Dermis microvascular lymphatic vessel endothelial cell (primary cell): ENCODE measurements at regions not wholly inside any gene's neighbourhood (a gene's known extent, or its start where the extent isn't known, plus 50 kb on each side); places are given as distances from the start of the nearest gene placed in this dataset.

Experiments
- DNase-seq, 2 donors: peaks; one replicate each; pipeline versions ENCODE4 v3.0.0 to v3.0.0-alpha.2; 2010; ENCODE audit warnings: low read depth in 2 of 2

DNA sequence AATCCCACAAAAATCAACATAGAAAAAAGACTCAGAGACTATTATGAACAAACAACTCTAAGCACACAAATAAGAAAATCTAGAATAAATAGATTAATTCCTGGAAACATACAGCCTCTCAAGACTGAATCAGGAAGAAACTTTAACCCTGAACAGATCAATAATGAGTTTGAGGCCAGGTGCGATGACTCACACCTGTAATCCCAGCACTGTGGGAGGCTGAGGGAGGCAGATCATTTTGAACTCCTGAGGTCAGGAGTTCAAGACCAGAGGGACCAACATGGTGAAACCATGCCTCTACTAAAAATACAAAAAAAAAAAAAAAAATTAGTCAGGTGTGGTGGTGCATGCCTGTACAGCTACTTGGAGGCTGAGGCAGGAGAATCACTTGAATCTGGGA lies 499.5 kb upstream of the LUZP2 start:
- DNase-seq = no peak

DNA sequence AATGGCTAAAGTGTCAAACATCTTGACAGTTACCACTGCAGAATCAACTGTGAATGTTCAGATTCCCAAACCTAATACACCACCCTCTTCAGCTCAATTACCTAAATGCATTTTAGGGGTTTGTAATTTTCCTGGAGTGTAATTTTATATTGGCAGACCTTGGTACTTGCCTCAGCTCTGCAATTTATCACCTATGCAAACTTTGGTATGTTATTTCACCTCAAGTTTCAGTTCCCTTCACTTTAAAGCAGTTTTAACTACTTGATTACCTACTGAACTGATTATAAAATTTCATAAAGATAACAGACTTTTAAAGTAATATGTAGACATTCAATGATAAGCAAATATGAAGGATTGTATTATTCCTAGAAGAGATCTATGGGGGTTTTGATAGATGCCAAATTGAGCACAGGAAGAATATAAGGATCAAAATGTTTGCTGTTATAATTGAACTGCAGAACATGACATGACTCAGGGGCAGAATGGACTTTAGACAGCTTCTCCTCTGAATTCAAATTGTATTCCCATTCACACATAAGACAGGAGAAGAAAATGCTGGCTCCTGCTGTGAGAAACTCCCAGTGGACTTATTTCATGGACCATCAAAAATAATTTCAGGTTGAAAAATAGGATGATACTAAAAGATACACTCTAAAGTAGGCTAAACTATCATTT lies 491.5 kb upstream of the LUZP2 start:
- DNase-seq = no peak

DNA sequence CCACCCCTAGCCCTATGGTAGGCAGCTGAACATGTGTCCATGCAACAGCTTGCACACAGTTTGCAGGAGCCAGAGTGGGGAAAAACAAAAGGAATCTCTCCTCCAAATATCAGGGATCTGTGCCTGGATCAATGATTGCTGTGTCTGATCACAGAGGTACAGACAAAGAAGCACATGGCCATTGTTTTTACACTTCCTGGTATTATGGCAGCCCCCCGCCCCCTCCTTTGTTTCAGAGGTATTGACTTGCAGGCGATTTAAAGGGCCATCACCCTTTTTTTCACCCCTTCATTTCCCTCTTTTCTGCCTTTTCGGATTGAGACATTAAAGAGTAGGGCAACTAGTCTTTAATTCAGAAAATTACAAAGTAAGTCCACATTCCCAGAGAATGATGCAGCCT lies 453.0 kb upstream of the LUZP2 start:
- no peak for DNase-seq

DNA sequence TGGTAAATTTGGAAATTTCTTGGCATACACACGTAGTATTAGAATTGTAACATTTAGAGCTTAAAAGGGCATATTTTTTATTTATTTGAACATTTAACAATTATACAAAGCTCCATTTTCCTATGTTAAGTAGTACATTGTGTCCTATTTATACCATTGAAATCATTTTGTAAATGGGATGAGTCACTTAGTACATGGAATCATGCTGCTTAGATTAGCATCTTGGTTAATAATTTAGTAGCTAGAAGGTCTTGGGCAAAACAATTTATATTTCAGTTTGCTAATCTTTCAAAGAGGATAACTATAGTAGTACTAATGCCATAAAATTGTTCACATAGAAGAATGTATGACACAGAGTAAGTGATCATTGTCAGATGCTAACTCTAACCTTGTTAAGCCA lies 450.1 kb upstream of the LUZP2 start:
- DNase-seq = no peak

DNA sequence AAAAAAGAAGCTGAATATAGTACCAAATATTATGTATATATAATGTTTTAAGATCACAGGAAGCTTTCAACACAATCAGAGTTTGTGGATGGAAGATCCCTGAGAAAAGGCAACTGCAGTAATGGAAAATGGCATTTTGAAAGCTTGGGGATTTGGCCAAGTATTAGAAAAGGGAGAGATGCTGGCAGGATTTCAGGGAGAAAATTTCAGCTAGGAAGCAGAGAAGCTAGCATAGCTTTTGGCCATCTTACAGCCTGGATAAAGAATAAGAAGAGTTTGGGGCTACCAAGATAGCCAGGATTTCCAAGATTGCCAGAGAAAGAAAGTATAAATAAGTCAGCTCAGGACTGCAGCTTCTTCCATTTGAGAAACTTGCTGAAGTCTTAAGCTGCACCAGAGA lies 440.8 kb upstream of the LUZP2 start:
- DNase-seq = no peak

DNA sequence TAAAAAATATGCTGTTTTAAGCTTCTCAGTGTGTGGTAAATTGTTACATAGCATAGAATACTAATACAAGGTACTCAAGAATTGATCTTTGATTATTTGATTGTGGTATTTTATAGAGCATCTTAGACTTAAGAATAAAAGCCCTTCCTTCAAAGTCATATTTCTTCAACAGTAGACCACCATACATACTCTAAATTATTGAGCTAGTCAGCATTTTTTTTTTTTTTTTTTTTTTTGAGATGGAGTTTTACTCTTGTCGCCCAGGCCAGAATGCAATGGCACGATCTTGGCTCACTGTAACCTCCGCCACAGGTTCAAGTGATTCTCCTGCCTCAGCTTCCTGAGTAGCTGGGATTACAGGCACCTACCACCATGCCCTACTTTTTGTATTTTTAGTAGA lies 436.7 kb upstream of the LUZP2 start:
- no peak for DNase-seq

DNA sequence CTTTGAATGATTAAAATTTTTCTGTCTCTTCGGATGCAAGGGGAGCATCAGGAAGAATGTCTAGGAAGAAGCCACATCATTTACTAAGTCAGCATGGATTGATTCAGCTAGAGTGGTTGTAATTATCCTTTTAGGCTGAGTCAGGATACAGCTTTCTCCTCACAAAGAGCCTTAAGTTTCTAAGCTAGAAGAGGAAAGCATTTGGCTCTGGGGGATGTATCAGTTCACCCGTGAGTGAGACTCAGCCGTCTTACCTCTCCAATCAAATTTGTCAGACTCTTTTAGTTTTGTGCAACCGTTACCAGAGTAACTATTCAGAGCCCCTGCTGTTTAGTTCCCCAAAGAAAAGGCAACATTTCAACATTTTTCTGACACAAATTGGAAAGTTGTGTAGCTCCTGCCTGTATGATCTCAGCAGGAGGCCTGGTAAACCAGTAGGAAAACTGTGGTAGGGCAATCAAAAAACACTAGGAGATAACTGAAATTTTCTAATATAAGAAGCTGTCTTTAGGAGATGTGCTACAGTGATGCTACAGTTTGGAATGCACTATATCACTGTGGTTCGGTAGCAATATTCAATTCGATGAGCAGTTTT lies 432.4 kb upstream of the LUZP2 start:
- DNase-seq = no peak

DNA sequence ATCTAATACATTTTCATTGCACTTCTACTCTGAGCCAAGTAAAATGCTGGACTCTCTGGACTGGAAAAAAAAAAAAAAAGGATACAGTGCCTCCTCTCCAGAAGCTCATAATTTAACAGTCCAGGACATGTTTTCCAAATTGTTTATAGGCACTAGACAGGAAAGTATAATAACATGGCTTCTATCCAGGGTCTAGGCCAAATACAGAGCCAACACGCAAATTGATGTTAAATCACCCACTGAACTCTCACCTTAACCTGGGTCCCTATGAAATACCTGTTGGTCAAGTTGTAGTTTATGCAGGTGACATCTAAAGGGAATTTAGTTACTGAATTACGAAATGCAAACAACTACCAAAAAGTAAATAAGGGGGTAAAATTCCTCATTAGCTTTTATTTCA lies 428.7 kb upstream of the LUZP2 start:
- no peak for DNase-seq

DNA sequence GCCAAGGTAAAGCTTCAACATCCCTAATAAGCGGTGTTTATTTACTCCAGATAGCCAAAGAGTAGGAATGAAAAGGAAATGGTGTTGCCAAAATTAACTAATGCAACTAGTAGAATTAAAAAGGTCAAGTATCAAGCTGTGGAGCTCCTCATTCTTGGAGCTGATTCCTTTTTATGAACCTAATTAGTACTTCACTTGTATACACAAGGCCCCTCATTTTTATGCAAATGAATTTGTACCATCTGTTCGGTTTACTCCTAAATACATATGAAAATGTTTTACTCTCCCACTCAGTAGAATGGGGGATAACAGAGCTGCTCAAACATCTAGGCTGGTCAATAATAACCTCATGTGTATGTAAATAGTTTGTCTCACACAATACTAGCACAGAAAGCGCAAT lies 426.4 kb upstream of the LUZP2 start:
- no peak for DNase-seq

DNA sequence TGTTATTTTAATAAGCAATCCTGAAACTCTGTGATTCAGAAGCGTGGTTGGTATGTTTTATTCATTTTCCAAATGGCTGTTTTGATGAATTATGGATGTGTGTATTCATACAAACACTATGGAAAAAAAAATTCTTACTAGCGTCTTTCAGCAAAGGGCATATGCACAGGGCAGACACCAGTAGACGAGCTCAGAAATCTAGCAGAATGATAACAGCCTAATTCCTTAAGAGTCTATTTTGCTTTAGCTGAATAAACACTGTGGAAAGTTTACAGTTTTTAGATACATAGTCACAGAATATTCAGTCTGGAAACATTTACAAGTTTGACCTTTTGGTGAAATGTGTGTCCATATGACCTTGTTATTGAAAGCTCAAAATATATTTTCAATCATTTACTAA lies 418.8 kb upstream of the LUZP2 start:
- DNase-seq = no peak

DNA sequence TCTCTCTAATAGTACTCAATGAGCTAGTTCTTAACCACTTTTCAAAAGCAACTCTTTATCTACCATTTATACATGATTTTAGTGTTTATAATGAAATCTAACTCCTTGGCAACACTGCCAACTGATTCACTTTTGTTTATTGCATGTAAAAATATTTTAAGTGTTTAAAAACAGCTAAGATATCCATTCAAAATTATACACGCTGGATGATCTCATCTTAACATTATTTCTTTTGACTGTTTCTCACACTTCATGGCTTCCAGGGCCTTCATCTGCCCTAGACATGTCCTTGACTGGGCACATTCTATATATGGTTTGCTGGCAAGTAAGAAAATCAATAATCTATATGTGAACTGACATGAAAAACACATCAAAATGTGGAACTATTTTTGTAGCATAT lies 414.6 kb upstream of the LUZP2 start:
- DNase-seq = no peak

DNA sequence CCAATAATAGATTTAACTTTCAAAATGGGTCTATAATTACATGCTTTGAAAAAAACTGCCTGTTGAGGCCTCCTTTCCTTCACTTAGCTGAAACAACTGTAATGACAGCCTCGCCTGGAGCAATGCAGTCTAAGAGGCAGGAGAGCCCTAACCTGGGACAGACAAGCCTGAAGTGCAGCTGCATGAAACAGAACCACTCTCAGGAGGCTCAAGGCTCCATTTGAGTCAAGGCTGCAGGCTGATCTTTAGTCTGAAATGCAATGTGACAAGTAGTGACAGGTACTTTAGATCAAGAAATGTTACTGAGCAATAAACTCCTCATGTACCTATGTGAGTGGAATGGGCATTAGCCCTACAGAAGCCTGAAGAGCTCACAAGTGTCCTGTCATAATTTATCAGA lies 414.0 kb upstream of the LUZP2 start:
- DNase-seq = no peak

DNA sequence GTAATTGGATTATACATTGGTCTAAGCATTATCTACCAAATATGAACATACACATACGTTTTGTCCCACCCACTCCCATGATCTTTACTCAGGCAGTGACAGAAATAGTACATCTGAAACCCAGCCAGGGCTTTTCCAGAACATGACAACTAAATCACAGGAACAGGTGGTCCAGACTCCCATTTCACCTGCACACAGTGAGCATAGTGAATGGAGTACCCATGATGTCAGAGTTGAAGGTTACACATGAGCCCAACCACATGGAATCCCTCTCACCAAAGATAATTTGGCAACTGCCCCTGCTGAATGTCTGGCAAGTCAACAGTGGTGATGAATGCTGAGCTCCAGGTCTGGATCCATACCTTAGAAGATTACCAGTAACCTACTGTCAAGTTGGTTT lies 411.9 kb upstream of the LUZP2 start:
- DNase-seq = no peak

DNA sequence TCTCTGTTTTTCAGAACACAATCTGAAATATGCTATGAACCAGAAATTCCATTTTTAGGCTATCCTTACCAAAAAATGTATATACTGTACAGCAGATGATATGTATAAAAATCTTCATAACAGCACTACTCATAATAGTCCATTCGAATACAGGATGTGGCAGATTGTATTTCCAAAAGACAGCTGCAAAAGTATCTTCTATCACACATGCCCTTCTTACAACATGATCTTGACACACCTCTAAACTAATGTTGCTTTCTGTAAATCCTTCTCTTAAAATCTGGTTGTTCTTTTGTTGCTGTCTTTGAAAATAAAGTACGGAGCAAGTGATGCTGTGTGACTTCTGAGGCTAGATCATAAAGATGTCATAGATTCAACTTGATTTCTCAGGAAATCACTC lies 409.9 kb upstream of the LUZP2 start:
- DNase-seq = no peak

DNA sequence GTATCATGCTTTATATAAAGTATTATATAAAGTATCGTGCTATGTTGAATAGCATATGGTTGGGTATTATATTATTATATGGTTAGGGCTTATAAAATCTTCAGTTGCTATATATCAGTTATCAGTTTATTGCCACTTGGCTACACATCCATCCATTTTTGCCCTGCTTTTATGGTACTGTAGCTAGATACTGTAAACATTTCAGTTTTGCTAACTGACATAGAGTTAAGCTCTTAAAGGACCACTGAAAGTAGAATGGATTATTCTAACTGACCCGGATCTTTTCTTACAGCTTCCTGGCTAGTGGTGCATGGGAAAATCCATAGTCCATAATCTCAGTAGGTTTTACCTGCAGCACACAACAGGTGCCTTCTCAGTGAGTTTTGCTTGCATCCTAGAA lies 405.3 kb upstream of the LUZP2 start:
- no peak for DNase-seq

DNA sequence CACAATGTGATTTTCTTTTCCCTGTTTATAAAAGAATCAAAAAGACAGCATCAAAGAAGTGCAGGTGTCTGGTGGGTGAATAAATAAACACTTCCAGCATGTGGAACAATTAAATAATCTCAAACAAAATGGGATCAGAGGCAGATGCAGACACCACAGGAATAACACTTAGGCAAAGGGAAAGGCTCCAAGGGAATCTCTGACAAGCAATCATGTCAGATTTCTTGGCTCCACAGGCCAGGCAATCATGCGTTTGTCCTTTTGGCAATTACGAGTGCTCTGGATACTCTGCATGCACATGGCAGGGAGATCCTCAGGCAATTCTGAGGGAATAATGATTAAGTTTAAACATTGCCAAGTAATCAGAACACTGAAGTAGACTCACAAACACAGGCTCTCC lies 403.5 kb upstream of the LUZP2 start:
- no peak for DNase-seq

DNA sequence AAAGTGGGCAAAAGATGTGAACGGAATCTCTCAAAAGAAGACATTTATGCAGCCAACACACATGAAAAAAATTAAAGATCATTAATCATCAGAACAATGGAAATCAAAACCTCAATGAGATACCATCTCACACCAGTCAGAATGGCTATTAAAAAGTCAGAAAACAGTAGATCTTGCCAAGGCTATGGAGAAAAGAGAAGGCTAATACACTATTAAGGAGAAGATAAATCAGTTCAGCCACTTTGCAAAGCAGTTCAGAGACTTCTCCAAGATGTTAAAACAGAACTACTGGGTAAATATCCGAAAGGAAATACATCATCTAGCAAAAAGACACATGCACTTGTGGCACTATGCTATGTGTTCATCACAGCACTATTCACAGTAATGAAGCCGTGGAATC lies 388.2 kb upstream of the LUZP2 start:
- DNase-seq = no peak

DNA sequence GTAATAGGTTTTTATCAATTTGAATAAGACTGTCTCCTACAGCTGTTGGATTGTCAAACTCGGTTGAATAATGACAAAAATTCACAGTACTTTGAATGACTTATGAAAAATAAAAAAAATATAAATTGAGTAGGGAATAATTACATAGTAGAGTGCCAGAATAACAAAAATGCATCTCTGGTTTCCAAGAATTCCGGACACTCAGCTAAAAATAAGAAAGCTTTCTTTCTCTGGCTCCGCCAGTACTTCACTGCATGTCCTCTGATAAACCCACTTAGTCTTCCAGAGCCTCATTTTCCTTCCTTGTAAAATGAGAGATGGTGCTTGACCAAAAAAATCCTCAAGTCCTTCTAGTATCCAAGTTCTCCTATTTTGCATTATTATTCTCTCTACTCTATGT lies 374.6 kb upstream of the LUZP2 start:
- DNase-seq = no peak

DNA sequence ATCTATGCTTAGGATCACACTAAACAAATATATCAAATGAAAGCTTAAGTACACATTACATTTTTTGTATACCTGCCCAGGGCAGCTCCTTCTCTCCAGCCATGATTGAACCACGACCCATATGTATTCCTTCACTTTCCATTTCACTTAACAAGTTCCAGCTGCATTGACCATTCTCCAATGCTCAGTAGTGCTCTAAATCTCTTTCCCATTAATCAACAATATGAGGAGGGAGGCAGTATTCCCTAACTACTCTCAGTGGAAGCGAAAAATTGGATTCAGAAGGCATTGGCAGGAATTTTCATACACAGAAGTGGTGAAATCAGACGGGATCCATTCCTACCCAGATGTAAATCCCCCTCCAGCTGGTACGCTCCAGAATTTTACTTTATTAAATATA lies 372.0 kb upstream of the LUZP2 start:
- no peak for DNase-seq

DNA sequence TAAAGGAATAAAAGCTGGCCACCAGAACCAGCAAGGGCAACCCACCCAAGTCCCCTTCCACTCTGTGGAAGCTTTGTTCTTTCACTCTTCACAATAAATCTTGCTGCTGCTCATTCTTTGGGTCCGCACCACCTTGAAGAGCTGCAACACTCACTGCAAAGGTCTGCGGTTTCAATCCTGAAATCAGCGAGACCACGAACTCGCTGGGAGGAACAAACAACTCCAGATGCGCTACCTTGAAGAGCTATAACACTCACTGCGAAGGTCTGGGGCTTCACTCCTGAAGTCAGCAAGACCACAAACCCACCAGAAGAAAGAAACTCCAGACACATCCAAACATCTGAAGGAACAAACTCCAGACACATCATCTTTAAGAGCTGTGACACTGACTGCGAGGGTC lies 365.2 kb upstream of the LUZP2 start:
- no peak for DNase-seq

DNA sequence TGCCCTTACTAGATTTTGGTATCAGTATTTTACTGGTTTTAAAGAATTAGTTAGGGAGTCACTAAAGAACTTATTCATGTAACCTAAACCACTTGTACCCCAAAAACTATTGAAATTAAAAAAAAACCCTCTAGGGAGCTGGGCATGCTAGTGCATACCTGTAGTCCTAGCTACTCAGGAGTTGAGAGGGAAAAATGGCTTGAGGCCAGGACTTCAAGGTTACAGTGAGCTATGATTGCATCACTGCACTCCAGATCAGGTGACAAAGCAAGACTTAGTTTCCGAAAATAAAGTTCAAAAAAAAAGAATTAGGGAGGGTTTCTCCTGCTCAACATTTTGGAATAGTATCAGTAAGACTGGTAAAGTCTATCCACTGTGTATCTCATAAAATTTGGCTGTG lies 364.4 kb upstream of the LUZP2 start:
- no peak for DNase-seq

DNA sequence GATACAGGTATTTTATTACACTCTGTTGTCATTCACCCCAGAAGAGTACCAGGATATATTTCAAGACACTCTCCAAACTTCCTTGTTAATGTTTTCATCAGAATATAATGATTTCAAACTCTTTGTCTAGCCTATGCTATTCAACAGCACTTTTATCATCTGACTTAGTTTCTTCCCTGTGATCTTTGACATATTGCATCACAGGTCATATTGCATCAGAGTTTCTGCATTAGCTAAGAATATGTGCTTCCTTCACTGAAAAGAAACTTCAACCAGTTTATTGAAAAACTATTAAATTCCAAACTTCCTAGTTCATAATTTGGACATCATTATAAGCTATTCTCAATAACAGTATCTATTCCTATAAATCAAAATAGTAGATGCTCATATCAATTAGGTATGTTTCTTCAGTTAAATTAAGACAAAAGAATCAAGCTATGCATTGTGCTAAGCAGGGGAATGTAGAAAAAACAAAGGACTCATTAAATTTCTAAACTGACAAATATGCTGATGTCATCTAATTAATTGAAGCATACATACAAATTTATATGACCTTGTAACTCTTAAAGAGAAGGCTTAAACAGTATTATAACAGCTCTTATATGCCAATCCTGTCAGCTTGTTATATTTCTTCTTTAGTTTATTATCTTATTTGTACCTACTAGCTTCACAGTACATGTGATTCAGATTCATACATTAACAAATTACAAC lies 361.8 kb upstream of the LUZP2 start:
- no peak for DNase-seq

DNA sequence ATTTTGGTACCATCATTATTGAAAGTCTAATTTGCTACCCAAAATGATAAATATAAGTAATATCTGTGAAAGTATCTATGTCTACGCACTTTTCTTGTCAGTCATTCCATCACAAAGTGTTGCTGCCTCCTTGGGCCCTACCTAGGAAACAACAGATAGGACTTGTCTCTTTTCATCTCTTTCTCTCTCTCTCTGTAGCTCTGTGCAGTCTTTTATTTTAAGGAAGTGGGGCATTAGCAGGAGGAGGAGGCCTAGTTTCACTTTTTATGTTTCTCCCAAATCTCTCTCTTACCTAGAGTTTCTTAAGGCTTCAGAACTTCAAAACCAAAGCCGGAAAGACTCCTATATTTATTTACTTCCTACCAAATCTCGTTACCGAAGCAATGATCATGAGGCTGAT lies 354.8 kb upstream of the LUZP2 start:
- DNase-seq = no peak
